Kidney epithelial cell (primary cell): ENCODE measurements at regions not wholly inside any gene's neighbourhood (a gene's known extent, or its start where the extent isn't known, plus 50 kb on each side); places are given as distances from the start of the nearest gene placed in this dataset.
"Not testable (repeated sequence)": the region's sequence is repeated elsewhere in the genome, so short reads cannot be mapped to it uniquely, and the experiment has no call there.

ENCODE experiments used
- DNase-seq: peaks from one replicate; pipeline ENCODE4 v3.0.0-alpha.2; 2010; ENCODE audit warnings: low read depth
- H3K27me3 ChIP-seq: 2 replicates; pipeline ENCODE4 v1.6.0; 2011; ENCODE audit warnings: low read length; ENCODE audit not compliant: control insufficient read depth, insufficient read depth
- H3K36me3 ChIP-seq: 2 replicates; pipeline ENCODE4 v1.5.1; 2011; ENCODE audit warnings: low read length; ENCODE audit not compliant: control insufficient read depth, insufficient read depth
- H3K4me3 ChIP-seq: 2 replicates; pipeline ENCODE4 v1.5.1; 2011; ENCODE audit warnings: low read depth, mild to moderate bottlenecking, control low read depth, low read length

- not testable (repeated sequence) for DNase-seq, H3K27me3 ChIP-seq, H3K4me3 ChIP-seq, H3K36me3 ChIP-seq
These were observed 174.3 kb upstream of the PLGLB2 start for GRCh38 chr2:87573386-87574192.

GRCh38 chr2:87574193-87575119 lies 173.4 kb upstream of the PLGLB2 start:
- DNase-seq, H3K36me3 ChIP-seq, H3K4me3 ChIP-seq, H3K27me3 ChIP-seq: not testable (repeated sequence)

GRCh38 chr2:87575138-87575537 lies 172.7 kb upstream of the PLGLB2 start:
- not testable (repeated sequence) for DNase-seq, H3K36me3 ChIP-seq, H3K27me3 ChIP-seq, H3K4me3 ChIP-seq

- H3K36me3 ChIP-seq, H3K4me3 ChIP-seq, DNase-seq, H3K27me3 ChIP-seq: not testable (repeated sequence)
These were observed 170.5 kb upstream of the PLGLB2 start for GRCh38 chr2:87577358-87577757.

- H3K4me3 ChIP-seq, DNase-seq, H3K36me3 ChIP-seq, H3K27me3 ChIP-seq: not testable (repeated sequence)
These were observed 165.7 kb upstream of the PLGLB2 start for GRCh38 chr2:87582152-87582551.

- DNase-seq = peak; percentile 7
- H3K27me3 ChIP-seq, H3K4me3 ChIP-seq, H3K36me3 ChIP-seq: not testable (repeated sequence)
These were observed 165.3 kb upstream of the PLGLB2 start for GRCh38 chr2:87582579-87582978.

GRCh38 chr2:87583370-87583769 lies 164.5 kb upstream of the PLGLB2 start:
- DNase-seq, H3K36me3 ChIP-seq, H3K4me3 ChIP-seq, H3K27me3 ChIP-seq: not testable (repeated sequence)

GRCh38 chr2:87583803-87584202 lies 164.1 kb upstream of the PLGLB2 start:
- H3K4me3 ChIP-seq, DNase-seq, H3K27me3 ChIP-seq, H3K36me3 ChIP-seq: not testable (repeated sequence)

- H3K4me3 ChIP-seq, H3K36me3 ChIP-seq, DNase-seq, H3K27me3 ChIP-seq: not testable (repeated sequence)
These were observed 163.5 kb upstream of the PLGLB2 start for GRCh38 chr2:87584268-87584906.

- H3K27me3 ChIP-seq, DNase-seq, H3K4me3 ChIP-seq, H3K36me3 ChIP-seq: not testable (repeated sequence)
These were observed 160.0 kb upstream of the PLGLB2 start for GRCh38 chr2:87587934-87588333.

- H3K4me3 ChIP-seq, H3K36me3 ChIP-seq, DNase-seq, H3K27me3 ChIP-seq: not testable (repeated sequence)
These were observed 154.9 kb upstream of the PLGLB2 start for GRCh38 chr2:87592974-87593373.

GRCh38 chr2:87593784-87594610 lies 153.9 kb upstream of the PLGLB2 start:
- not testable (repeated sequence) for H3K27me3 ChIP-seq, H3K4me3 ChIP-seq, DNase-seq, H3K36me3 ChIP-seq

- not testable (repeated sequence) for H3K4me3 ChIP-seq, H3K36me3 ChIP-seq, H3K27me3 ChIP-seq, DNase-seq
These were observed 153.3 kb upstream of the PLGLB2 start for GRCh38 chr2:87594611-87594992.

GRCh38 chr2:87595017-87595416 lies 152.9 kb upstream of the PLGLB2 start:
- not testable (repeated sequence) for H3K27me3 ChIP-seq, H3K36me3 ChIP-seq, H3K4me3 ChIP-seq, DNase-seq
